Neural progenitor cell (in vitro differentiated cells): ENCODE measurements at regions not wholly inside any gene's neighbourhood (a gene's known extent, or its start where the extent isn't known, plus 50 kb on each side); places are given as distances from the start of the nearest gene placed in this dataset.

Source experiments
- EZH2 ChIP-seq: fragments of 200-600 bp; sonication (generic); IDR thresholded peaks from 2 replicates; pipeline ENCODE4 v1.6.1; 2017; ENCODE audit warnings: antibody characterized with exemption, mild to moderate bottlenecking, moderate library complexity
- EZH2phosphoT487 ChIP-seq: fragments of 200-600 bp; sonication (generic); IDR thresholded peaks from 2 replicates; pipeline ENCODE4 v1.6.1; 2017; ENCODE audit warnings: antibody characterized with exemption
- TF ChIP-seq, protein P1 (sequence below): fragments of 200-600 bp; sonication (generic); IDR thresholded peaks from 2 replicates; pipeline ENCODE4 v1.5.1; 2017; ENCODE audit warnings: antibody characterized with exemption, mild to moderate bottlenecking

DNA sequence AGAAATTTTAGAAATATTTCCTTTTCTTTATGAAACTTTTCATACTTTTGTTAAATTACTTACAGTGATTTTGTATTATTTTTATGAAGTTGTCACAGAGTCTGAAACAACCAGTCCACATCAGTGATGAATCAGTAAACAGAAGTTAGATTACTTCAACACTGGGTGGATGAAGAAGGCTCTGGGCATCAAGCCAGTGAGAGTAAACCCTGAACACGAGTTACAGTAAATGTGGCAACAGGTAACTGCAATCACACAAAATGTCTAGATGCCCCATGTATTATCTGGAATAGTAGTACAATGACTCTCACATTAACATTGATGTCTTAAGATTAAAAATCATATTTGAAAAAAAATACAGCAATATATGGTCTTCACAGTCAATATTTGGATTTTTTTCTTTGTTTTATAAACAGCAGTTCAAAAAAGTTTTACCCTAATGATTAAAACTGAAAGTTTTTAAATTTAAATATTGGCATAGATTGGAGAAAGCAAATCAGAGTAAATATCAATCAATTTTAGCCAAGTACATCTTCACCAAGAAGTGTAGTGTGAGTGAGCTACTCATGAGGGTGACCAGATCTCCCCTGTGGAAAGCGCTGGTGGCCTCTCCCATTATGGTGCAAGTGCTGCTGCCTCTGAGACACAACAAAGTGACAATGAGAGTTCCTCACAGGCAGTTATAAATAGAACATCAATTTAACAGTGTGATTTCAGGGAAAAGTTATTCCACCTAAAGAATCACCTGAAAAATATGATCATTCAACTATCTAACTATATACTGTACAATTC, 63.2 kb upstream of the UGT2B7 start:
- TF ChIP-seq, protein P1, sequence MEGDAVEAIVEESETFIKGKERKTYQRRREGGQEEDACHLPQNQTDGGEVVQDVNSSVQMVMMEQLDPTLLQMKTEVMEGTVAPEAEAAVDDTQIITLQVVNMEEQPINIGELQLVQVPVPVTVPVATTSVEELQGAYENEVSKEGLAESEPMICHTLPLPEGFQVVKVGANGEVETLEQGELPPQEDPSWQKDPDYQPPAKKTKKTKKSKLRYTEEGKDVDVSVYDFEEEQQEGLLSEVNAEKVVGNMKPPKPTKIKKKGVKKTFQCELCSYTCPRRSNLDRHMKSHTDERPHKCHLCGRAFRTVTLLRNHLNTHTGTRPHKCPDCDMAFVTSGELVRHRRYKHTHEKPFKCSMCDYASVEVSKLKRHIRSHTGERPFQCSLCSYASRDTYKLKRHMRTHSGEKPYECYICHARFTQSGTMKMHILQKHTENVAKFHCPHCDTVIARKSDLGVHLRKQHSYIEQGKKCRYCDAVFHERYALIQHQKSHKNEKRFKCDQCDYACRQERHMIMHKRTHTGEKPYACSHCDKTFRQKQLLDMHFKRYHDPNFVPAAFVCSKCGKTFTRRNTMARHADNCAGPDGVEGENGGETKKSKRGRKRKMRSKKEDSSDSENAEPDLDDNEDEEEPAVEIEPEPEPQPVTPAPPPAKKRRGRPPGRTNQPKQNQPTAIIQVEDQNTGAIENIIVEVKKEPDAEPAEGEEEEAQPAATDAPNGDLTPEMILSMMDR = no peak
- no peak for TF ChIP-seq EZH2phosphoT487
- no peak for TF ChIP-seq EZH2
